ENCODE measurements at regions not wholly inside any gene's neighbourhood (a gene's known extent, or its start where the extent isn't known, plus 50 kb on each side); places are given as distances from the start of the nearest gene placed in this dataset.

GRCh38 chr11:92276773-92277172 lies 52.2 kb downstream of the FAT3 start:
- no peak for DNase-seq
- in situ Hi-C loops (cut with MboI; ENCODE audit: low pct_unique_long_range_greater_than_20kb, low sequenced_read_pairs), result no loop called here

DNA sequence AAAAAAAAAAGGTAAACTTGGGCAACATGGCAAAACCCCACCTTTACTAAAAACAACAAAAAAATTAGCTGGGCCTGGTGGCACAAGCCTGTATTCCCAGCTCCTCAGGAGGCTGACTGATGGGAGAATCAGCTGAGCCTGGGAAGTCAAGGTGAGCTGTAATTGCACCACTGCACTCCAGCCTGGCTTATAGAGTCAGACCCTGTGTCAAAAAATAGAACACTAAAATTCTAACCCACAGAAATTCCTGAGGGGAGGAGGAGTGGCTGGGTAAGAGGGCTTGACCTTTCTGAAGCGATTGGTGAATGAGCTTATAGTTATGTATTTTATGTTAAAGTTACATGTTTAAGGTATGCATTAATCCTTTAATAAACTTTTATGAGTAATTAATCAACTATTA lies 53.3 kb downstream of the FAT3 start:
- no peak for DNase-seq
- in situ Hi-C loops (cut with MboI; ENCODE audit: low pct_unique_long_range_greater_than_20kb, low sequenced_read_pairs), result no loop called here

DNA sequence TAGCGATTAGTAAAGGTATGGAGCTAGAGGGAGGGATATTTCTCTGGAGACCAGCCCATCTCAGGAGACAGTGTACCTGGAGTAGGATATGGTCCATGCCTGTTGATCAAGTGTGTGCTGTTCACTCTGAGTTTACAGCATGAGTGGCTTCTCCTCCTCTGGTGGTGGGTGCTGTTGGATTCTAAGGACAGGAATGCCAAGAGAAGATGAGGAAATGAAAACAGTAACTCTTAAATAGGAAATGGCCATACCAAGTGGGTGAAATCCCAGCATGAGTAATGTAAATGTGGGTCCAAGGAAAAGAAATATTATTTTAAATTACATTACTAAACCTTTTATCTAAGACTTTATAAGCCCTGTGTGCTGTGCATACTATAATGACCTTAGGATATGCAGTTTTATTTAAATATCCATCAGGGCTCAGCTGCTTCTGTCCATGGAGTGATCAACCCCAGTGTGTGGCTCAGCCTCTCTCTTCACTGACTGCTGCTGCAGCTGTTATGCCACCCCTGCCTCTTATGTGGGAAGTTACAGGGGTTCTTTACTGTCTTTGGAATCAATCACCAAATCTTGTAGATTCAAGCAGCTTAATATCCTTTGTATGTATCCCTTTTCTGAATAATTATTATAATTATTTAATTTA lies 54.3 kb downstream of the FAT3 start:
- DNase-seq, result no peak
- in situ Hi-C loops (cut with MboI; ENCODE audit: low pct_unique_long_range_greater_than_20kb, low sequenced_read_pairs), result no loop called here

DNA sequence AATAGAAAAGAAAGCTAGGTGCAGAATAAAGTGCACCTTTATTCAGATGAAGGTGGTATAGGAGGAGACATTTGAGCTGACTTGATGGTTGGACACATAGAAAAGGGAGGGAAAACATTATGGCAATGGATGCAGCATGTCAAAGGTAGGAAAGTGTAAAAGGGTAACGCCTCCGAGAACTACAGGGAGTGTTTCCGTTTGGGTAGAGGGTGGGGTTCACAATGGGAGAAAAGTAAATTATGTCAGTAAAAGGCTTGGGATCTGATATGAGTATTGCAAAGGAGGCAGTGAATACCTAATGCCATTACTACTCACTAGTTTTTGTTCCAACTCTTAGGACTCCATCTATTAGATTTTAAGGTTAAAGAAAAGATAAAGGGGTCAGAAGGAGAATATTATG lies 59.5 kb downstream of the FAT3 start:
- DNase-seq, result no peak
- in situ Hi-C loops (cut with MboI; ENCODE audit: low pct_unique_long_range_greater_than_20kb, low sequenced_read_pairs), result no loop called here

DNA sequence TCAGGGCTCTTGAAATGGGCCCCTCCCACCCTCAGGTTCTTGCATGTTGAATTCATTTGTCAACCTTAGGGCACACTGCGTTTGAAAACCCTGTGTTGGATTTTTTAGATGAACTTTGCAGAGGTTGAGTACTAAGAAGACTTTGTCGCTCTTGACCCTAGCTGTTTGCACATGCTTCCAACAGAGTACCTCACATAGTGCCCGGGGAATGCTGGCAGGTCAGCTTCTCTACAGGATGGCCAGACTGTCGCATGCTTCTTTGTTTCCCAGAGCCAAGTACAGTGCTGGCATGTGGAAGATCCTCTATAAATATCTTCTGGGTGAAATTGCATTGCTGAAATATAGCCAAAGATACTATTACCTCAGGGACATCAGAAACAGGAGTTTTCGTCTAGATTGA lies 59.9 kb downstream of the FAT3 start:
- in situ Hi-C loops (cut with MboI; ENCODE audit: low pct_unique_long_range_greater_than_20kb, low sequenced_read_pairs), result no loop called here
- no peak for DNase-seq

- in situ Hi-C loops (cut with MboI; ENCODE audit: low pct_unique_long_range_greater_than_20kb, low sequenced_read_pairs), result no loop called here
- DNase-seq, result no peak
These were observed 61.2 kb downstream of the FAT3 start for GRCh38 chr11:92285776-92286175.

- in situ Hi-C loops (cut with MboI; ENCODE audit: low pct_unique_long_range_greater_than_20kb, low sequenced_read_pairs), result no loop called here
- DNase-seq, result no peak
These were observed 62.1 kb downstream of the FAT3 start for GRCh38 chr11:92286709-92287108.

DNA sequence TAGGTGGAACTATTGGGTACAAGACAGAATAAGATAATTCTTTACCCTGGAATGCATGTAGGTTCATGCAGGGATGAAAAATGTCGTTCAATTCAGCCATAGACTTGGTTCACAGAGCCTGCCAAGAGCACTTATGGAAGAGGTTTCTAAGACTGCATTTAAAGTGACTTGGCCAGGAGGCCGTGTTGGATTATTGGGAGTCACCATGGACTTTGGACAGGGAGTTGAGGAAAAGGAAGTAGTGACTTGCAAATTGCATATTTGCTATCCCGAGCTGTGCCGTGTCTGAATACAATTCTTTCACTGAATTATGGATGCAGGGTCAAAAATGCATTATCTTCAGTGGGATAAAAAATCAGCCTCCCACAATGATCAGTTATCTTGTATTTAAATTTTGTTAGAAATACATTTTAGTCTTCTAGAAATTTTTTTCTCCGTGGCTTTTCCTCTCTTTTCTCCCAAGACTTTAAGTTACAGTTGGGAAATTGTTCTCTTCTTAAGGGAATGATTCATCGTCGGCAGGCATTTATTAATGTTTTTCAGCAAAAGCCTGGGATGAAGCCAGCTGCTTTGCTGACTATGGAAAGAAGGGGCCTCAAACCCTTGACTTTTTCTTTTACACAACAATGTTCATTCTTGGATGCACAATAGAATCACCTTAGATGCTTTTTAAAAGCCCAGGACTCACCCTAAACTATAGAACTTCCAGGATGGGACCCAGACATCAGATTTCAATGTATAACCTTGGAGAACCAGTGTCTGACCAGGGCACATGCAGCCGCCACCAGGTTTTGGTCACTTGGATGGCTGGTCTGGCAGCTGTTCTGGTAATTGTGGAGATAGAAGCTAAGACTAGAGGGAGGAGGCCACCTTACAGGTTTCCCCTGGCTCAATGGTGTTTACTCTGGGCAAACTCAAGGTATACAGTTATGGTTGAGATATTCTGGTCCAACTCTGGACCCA lies 70.8 kb downstream of the FAT3 start:
- DNase-seq, result no peak
- in situ Hi-C loops (cut with MboI; ENCODE audit: low pct_unique_long_range_greater_than_20kb, low sequenced_read_pairs), result no loop called here

DNA sequence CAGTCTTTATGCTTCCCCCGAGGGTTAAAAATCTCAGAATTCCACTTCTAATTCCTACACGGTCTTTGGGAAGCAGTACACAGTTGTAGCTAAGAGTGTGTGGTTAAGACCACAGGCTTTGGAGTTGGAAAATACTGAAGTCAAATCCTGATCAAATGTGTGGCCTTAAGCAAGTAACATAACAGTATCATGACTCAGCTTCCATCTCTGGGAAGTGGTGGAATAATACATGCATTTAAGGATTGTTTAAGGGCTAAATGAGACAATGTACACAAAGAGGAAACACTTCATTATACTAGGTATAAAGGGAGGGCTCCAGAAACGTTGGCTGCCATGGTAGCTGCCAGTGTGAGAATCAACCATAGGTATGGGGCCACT lies 71.5 kb downstream of the FAT3 start:
- DNase-seq, result no peak

GRCh38 chr11:92297567-92298553 lies 73.2 kb downstream of the FAT3 start:
- in situ Hi-C loops (cut with MboI; ENCODE audit: low pct_unique_long_range_greater_than_20kb, low sequenced_read_pairs), result no loop called here
- no peak for DNase-seq

More for the DNA sequence above, 71.5 kb downstream of the FAT3 start:
- in situ Hi-C loops (cut with MboI; ENCODE audit: low pct_unique_long_range_greater_than_20kb, low sequenced_read_pairs), result no loop called here

- in situ Hi-C loops (cut with MboI; ENCODE audit: low pct_unique_long_range_greater_than_20kb, low sequenced_read_pairs), result no loop called here
- DNase-seq, result no peak
These were observed 76.3 kb downstream of the FAT3 start for GRCh38 chr11:92300876-92301275.

DNA sequence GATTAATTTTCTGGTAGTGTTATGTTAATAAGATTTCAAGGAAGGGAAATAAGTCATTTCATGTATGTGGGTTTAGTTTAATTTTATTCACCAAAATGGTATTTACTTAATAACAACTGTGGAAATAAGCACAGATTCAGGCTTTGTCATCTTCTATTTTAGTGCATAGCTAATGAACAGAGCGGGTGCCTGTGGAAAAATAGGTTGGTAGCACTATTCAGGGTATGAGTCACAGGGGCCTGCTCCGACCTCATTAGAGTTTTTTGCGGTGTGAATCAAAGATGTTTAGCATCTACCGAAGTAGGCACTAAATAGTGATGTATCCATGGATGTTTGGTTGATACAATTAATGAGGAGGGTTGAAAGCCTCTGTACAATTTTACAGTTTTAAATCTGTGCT lies 78.2 kb downstream of the FAT3 start:
- no peak for DNase-seq
- in situ Hi-C loops (cut with MboI; ENCODE audit: low pct_unique_long_range_greater_than_20kb, low sequenced_read_pairs), result no loop called here

DNA sequence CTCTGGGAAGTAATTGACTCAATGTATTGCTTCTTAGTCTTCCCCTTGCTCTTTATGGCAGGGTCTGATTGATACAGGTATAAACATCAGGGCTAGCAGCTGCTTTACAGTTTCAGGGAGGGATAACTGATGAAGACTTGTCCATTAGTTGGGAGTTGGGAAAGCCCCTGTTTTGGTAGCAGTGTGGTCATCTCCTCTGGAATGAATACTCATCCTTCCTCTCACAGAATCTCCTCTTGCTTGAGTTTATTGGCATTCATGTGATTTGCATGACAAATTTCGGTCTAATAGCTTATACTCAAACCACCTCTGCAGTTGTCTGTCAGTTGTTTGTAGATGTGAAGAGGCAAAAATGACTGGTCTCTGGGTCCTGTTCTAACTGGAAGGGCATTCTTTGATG lies 79.7 kb downstream of the FAT3 start:
- in situ Hi-C loops (cut with MboI; ENCODE audit: low pct_unique_long_range_greater_than_20kb, low sequenced_read_pairs), result no loop called here

DNA sequence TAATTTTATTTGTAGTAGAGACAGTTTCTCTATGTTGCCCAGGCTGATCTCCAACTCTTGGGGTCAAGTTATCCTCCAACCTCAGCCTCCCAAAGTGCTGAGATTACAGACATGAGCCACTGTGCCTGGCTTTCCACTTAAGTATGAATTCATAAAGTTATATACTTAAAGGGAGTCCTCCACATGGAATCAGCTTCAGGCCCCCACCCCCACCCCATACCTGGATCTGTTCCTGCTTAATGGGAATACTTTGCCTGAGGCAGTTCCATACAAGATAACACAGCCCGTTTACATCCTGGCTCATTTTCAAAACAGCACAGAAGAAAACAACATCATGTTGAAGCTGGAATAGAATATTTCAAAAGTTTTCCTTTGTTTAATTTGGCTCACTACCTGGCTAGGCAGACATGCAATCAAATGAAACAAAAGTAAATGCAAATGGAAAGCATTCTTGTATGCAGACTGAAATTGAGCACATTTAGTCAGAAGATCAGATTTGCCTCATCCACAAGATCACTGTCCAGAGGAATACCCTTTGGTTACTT lies 82.4 kb downstream of the FAT3 start:
- no peak for DNase-seq
- in situ Hi-C loops (cut with MboI; ENCODE audit: low pct_unique_long_range_greater_than_20kb, low sequenced_read_pairs), result no loop called here

More for the DNA sequence above, 79.7 kb downstream of the FAT3 start:
- no peak for DNase-seq

- no peak for DNase-seq
- in situ Hi-C loops (cut with MboI; ENCODE audit: low pct_unique_long_range_greater_than_20kb, low sequenced_read_pairs), result no loop called here
These were observed 83.7 kb downstream of the FAT3 start for GRCh38 chr11:92308366-92308765.

DNA sequence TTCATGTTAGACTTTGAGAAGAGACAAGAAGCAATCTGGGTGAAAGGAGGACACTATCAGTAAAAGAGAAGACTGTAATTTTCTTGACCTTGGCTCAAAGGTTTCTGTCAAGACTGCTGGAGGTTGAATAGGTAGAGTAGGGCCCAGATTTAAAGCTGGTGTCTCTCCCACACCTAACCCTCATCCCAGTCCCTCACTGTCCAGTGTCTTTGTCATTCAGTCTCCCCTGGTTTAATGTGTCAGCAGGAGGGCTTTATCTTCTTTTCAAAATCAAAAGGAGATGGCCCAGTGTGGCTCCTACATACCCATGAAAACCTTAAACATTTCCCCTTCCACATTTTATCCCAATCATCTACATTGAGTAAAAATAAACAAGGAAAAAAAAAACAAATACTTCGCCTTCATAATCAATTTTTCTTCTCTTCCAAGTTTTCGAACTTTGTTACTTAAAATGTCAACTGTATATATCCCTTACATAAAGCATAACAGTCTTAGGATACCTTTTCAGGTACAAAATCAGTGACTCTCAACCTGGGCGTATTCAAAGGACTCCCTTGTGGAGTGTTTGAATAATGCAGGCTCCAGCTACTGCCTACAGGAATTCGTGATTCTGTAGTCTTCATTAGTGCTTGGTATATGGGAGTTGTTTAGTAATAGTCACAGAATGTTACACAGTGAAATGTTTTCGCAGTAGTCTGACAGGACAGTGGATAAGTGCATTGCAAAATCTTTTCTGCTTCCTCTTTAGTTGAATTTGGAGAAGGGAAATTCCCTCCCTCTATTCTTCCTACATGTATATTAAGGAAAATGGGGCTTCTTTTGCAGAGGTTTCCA lies 87.2 kb downstream of the FAT3 start:
- in situ Hi-C loops (cut with MboI; ENCODE audit: low pct_unique_long_range_greater_than_20kb, low sequenced_read_pairs), result no loop called here
- no peak for DNase-seq

- no peak for DNase-seq
- in situ Hi-C loops (cut with MboI; ENCODE audit: low pct_unique_long_range_greater_than_20kb, low sequenced_read_pairs), result no loop called here
These were observed 89.2 kb downstream of the FAT3 start for GRCh38 chr11:92313784-92314183.

- no peak for DNase-seq
- in situ Hi-C loops (cut with MboI; ENCODE audit: low pct_unique_long_range_greater_than_20kb, low sequenced_read_pairs), result no loop called here
These were observed 89.9 kb downstream of the FAT3 start for GRCh38 chr11:92314499-92314898.

Measured in KBM-7 (cell line).